SK-N-SH (cell line): ENCODE measurements at regions not wholly inside any gene's neighbourhood (a gene's known extent, or its start where the extent isn't known, plus 50 kb on each side); places are given as distances from the start of the nearest gene placed in this dataset.

ENCODE experiments used
- CTCF ChIA-PET: fragments of 300-600, 350-600 bp; formaldehyde crosslinking; extraction: SDS; loops from one replicate; lab custom pipeline; 2021; lab: Yijun Ruan, JAX
- POLR2A ChIA-PET: fragments of 350-600 bp; sonication (Branson Sonifier 250); formaldehyde crosslinking; extraction: SDS; loops from one replicate; lab custom pipeline; 2020; ENCODE audit warnings: antibody characterized with exemption, inconsistent platforms; lab: Yijun Ruan, JAX
- DNase-seq: peaks from one replicate; pipeline ENCODE4 v3.0.0; 2012
- H2AFZ ChIP-seq: fragments of 200-600 bp; sonication (generic); 2 replicates; pipeline ENCODE4 v1.8.1; 2016; ENCODE audit warnings: antibody characterized with exemption, mild to moderate bottlenecking, low read depth
- H3F3A ChIP-seq: fragments of 200-600 bp; sonication (generic); replicated peaks from 2 replicates; pipeline ENCODE3; 2016; ENCODE audit warnings: antibody characterized with exemption, mild to moderate bottlenecking; ENCODE audit not compliant: insufficient read depth
- H3K27ac ChIP-seq, 2 experiments: fragments of 200-500 bp in 1 of 2; fragments of 200-600 bp in 1 of 2; sonication (Bioruptor generic) in 1 of 2; sonication (generic), shearing (Covaris generic) in 1 of 2; 2 replicates each; pipeline versions ENCODE4 v1.5.1 to v1.6.1; 2014 to 2016; ENCODE audit warnings: low read depth in 2 of 2, inconsistent platforms in 1 of 2, low read length in 1 of 2, mild to moderate bottlenecking in 1 of 2, mixed read lengths in 1 of 2
- H3K27me3 ChIP-seq: fragments of 200-600 bp; sonication (generic), shearing (Covaris generic); 2 replicates; pipeline ENCODE4 v1.6.1; 2016; ENCODE audit warnings: mixed run types; ENCODE audit not compliant: insufficient read depth
- H3K36me3 ChIP-seq, 2 experiments: fragments of 200-500 bp in 1 of 2; fragments of 200-600 bp in 1 of 2; sonication (Bioruptor generic) in 1 of 2; sonication (generic) in 1 of 2; replicated peaks in 1 of 2; 2 replicates each; pipeline versions ENCODE3 to v1.5.1; 2014 to 2016; ENCODE audit warnings: low read length in 1 of 2, mild to moderate bottlenecking in 1 of 2; ENCODE audit not compliant: insufficient read depth in 2 of 2, control insufficient read depth in 1 of 2
- H3K4me1 ChIP-seq, 2 experiments: fragments of 200-500 bp in 1 of 2; fragments of 200-600 bp in 1 of 2; sonication (Bioruptor generic) in 1 of 2; sonication (generic), shearing (Covaris generic) in 1 of 2; 2 replicates each; pipeline versions ENCODE4 v1.5.1 to v1.6.1; 2014 to 2016; ENCODE audit warnings: low read depth in 1 of 2, low read length in 1 of 2, mixed run types in 1 of 2; ENCODE audit not compliant: insufficient read depth in 2 of 2, control insufficient read depth in 1 of 2
- H3K4me2 ChIP-seq: fragments of 200-600 bp; sonication (generic), shearing (Covaris generic); 2 replicates; pipeline ENCODE4 v1.6.1; 2017; ENCODE audit warnings: mixed run types
- H3K4me3 ChIP-seq, 2 experiments: fragments of 200-500 bp in 1 of 2; fragments of 200-600 bp in 1 of 2; sonication (Bioruptor generic) in 1 of 2; sonication (generic), shearing (Covaris generic) in 1 of 2; 2 replicates each; pipeline versions ENCODE4 v1.5.1 to v1.8.1; 2014 to 2016; ENCODE audit warnings: low read depth in 2 of 2, inconsistent platforms in 1 of 2, low read length in 1 of 2, mild to moderate bottlenecking in 1 of 2, mixed read lengths in 1 of 2, moderate library complexity in 1 of 2
- H3K79me2 ChIP-seq: fragments of 200-600 bp; sonication (generic); 2 replicates; pipeline ENCODE4 v1.8.1; 2017; ENCODE audit warnings: mild to moderate bottlenecking; ENCODE audit not compliant: insufficient read depth
- H3K9ac ChIP-seq: fragments of 200-600 bp; sonication (generic); 2 replicates; pipeline ENCODE4 v1.6.1; 2017; ENCODE audit warnings: mixed run types
- H3K9me2 ChIP-seq: fragments of 200-600 bp; sonication (generic); 2 replicates; pipeline ENCODE4 v1.6.1; 2017; ENCODE audit warnings: mixed run types
- H3K9me3 ChIP-seq: fragments of 200-600 bp; sonication (generic); 2 replicates; pipeline ENCODE4 v1.6.1; 2017; ENCODE audit warnings: mixed run types, mild to moderate bottlenecking, moderate library complexity
- H4K20me1 ChIP-seq: fragments of 200-600 bp; sonication (generic); 2 replicates; pipeline ENCODE4 v1.6.1; 2017; ENCODE audit warnings: mild to moderate bottlenecking, mixed run types; ENCODE audit not compliant: insufficient read depth
- CHD2 ChIP-seq: fragments of 150-350 bp; IDR thresholded peaks from 2 replicates; pipeline ENCODE4 v1.6.1; 2018; ENCODE audit warnings: low read length; ENCODE audit not compliant: partially characterized antibody
- CTCF ChIP-seq: fragments of 200-600 bp; sonication (generic); IDR thresholded peaks from 2 replicates; pipeline ENCODE4 v1.6.1; 2017; ENCODE audit warnings: antibody characterized with exemption, mild to moderate bottlenecking, moderate library complexity
- EP300 ChIP-seq, 2 experiments: IDR thresholded peaks; 2 replicates each; pipeline versions ENCODE4 v1.4.0 to v1.6.1; 2012; ENCODE audit warnings: borderline replicate concordance in 1 of 2, low read depth in 1 of 2, low read length in 1 of 2
- FOXJ3 ChIP-seq: sonication (generic); formaldehyde crosslinking; IDR thresholded peaks from 2 replicates; pipeline ENCODE4 v1.5.1; 2020; ENCODE audit warnings: mild to moderate bottlenecking, missing genetic modification reagents
- FOXM1 ChIP-seq: IDR thresholded peaks from 2 replicates; pipeline ENCODE4 v1.4.0; 2012; ENCODE audit warnings: low read depth, mild to moderate bottlenecking
- GATA2 ChIP-seq: sonication (generic); formaldehyde crosslinking; IDR thresholded peaks from 2 replicates; pipeline ENCODE4 v1.5.0; 2020; ENCODE audit warnings: mild to moderate bottlenecking, missing genetic modification reagents
- JUND ChIP-seq: IDR thresholded peaks from 2 replicates; pipeline ENCODE4 v1.4.0; 2012
- MEF2A ChIP-seq: IDR thresholded peaks from 2 replicates; pipeline ENCODE4 v1.4.0; 2012; ENCODE audit warnings: low read depth, borderline replicate concordance
- NFIC ChIP-seq: IDR thresholded peaks from 2 replicates; pipeline ENCODE4 v1.4.0; 2012; ENCODE audit warnings: borderline replicate concordance
- POLR2AphosphoS5 ChIP-seq: IDR thresholded peaks from 2 replicates; pipeline ENCODE4 v1.6.1; 2012; ENCODE audit warnings: low read depth, low read length
- RAD21 ChIP-seq: IDR thresholded peaks from 2 replicates; pipeline ENCODE4 v1.6.1; 2012; ENCODE audit warnings: mild to moderate bottlenecking, low read length
- RCOR1 ChIP-seq: fragments of 150-350 bp; IDR thresholded peaks from 2 replicates; pipeline ENCODE4 v1.6.1; 2017; ENCODE audit warnings: antibody characterized with exemption, low read length
- RFX5 ChIP-seq: IDR thresholded peaks from 2 replicates; pipeline ENCODE4 v1.6.1; 2012; ENCODE audit warnings: mild to moderate bottlenecking, improper control_type of control experiment, low read length
- RXRA ChIP-seq: IDR thresholded peaks from 2 replicates; pipeline ENCODE4 v1.4.0; 2012; ENCODE audit warnings: low read depth, mild to moderate bottlenecking, borderline replicate concordance
- SIN3A ChIP-seq: IDR thresholded peaks from 2 replicates; pipeline ENCODE4 v1.6.1; 2012; ENCODE audit warnings: low read depth, mild to moderate bottlenecking, low read length, moderate library complexity, borderline replicate concordance
- TCF12 ChIP-seq: IDR thresholded peaks from 2 replicates; pipeline ENCODE4 v1.4.0; 2012
- TEAD4 ChIP-seq: IDR thresholded peaks from 2 replicates; pipeline ENCODE4 v1.4.0; 2012; ENCODE audit warnings: mild to moderate bottlenecking, borderline replicate concordance; ENCODE audit not compliant: insufficient read depth
- USF1 ChIP-seq: IDR thresholded peaks from 2 replicates; pipeline ENCODE4 v1.4.0; 2012; ENCODE audit warnings: low read depth, borderline replicate concordance
- ZBTB33 ChIP-seq: IDR thresholded peaks from 2 replicates; pipeline ENCODE4 v1.4.0; 2012; ENCODE audit warnings: low read depth, borderline replicate concordance
- WGBS: methylation state at CpG from one replicate; pipeline ENCODE4 v1.1.6; 2017; ENCODE audit warnings: low lambda C conversion rate; 5-methylcytosine and 5-hydroxymethylcytosine counted together
- TF ChIP-seq, protein P1 (sequence below): fragments of 150-350 bp; IDR thresholded peaks from 2 replicates; pipeline ENCODE4 v1.6.1; 2016; ENCODE audit warnings: mild to moderate bottlenecking, low read depth, low read length

DNA sequence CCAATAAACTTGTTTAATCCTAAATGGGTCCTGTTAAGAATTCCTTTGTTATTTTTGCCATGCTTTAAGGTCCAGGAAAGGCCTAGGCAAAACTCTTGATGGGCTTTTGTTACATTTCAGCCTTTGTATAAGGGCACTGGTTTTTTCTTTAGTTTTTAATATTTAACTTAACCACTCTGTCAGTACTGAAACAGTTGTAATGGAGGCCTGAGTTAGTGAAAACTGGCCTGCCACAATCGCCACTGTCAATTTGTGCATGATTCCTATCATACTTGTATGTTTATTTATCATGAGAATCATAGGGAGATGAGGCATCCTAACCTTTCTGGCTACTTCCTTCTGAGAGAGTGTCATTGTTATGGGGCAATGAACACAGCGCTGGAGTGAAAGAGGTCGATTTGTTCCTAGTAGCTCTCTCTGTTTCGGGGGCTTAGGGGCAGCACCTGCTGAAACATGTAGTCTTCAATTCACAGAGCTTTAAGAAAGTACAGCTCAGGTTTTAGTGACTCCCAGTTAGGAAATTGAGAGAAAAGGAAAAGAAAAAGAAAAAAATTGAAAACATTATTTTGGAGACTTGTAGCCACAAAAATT, 393.8 kb upstream of the FSTL5 start:
- TF ChIP-seq MEF2A (no peak), ZBTB33 (no peak), RXRA (no peak), JUND (no peak), USF1 (no peak), FOXJ3 (no peak), NFIC (no peak), CHD2 (no peak), RFX5 (no peak), RAD21 (no peak), POLR2AphosphoS5 (no peak), EP300 (IDR thresholded peaks at IDR 0.05; ENCODE audit: borderline replicate concordance in 1 of 2, low read depth in 1 of 2, low read length in 1 of 2) (no peak), FOXM1 (no peak), TCF12 (no peak), RCOR1 (no peak)
- ChIA-PET CTCF (interaction anchor here (1.6 kb wide), 1 partner anchor 18 kb away, joined by 3 read pairs; no protein-coding TSS in a partner anchor), POLR2A (no interaction called here)
- WGBS, result 4% methylated on average over 4 of the region's 4 CpGs
- no peak for DNase-seq
- Histone ChIP-seq H3K27me3 (no peaks in the 10 kb centered on the region), H3K4me2 (no peak overlapping the region), H3K4me3 (no peak overlapping the region), H3K36me3 (no peaks in the 10 kb centered on the region), H3K9ac (no peak overlapping the region), H2AFZ (no peak overlapping the region), H4K20me1 (no peaks in the 10 kb centered on the region), H3K79me2 (no peaks in the 10 kb centered on the region), H3F3A (no peaks in the 10 kb centered on the region), H3K9me3 (no peaks in the 10 kb centered on the region), H3K27ac (no peak overlapping the region), H3K9me2 (no peaks in the 10 kb centered on the region), H3K4me1 (no peaks in the 10 kb centered on the region)

DNA sequence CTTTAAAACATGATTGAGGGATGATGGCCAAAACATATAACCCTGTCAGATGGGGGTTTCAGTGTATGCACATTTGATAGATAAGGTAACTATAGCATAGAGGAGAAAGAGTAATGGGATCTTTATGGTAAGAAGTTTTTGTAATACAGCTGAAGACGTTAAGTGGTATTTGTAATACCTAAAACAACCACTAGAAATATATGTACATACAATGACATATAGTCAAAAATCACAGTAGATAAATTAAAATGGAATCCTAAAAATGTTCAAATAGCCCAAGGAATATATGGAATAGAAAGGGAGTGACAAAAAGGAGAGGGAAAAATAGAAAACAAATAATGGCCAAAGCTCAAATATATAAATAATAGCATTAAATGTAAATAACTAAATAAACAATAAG, 371.3 kb upstream of the FSTL5 start:
- 0% methylated on average over 1 of the region's 1 CpG for WGBS
- Histone ChIP-seq H2AFZ (no peak overlapping the region), H3K27ac (no peak overlapping the region), H3K9ac (no peak overlapping the region)
- TF ChIP-seq, protein P1, sequence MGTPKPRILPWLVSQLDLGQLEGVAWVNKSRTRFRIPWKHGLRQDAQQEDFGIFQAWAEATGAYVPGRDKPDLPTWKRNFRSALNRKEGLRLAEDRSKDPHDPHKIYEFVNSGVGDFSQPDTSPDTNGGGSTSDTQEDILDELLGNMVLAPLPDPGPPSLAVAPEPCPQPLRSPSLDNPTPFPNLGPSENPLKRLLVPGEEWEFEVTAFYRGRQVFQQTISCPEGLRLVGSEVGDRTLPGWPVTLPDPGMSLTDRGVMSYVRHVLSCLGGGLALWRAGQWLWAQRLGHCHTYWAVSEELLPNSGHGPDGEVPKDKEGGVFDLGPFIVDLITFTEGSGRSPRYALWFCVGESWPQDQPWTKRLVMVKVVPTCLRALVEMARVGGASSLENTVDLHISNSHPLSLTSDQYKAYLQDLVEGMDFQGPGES, result no peak
- TF ChIP-seq SIN3A, result no peak
- TF ChIP-seq TEAD4, result no peak
- TF ChIP-seq GATA2 (CRISPR knock-in tag), result no peak
- TF ChIP-seq ZBTB33, result no peak
- TF ChIP-seq CTCF, result peak; percentile 39
- TF ChIP-seq MEF2A, result no peak
- TF ChIP-seq, all 33 proteins: peak for 1
- CTCF ChIA-PET, result interaction anchor here (1.2 to 1.6 kb wide), 2 partner anchors 8 to 38 kb away, joined by 4 to 7 read pairs; no protein-coding TSS in a partner anchor
- POLR2A ChIA-PET, result no interaction called here
- H3K79me2 ChIP-seq, result no peaks in the 10 kb centered on the region
- no peaks in the 10 kb centered on the region for H3K9me3 ChIP-seq
- H3K36me3 ChIP-seq, result no peaks in the 10 kb centered on the region
- no peaks in the 10 kb centered on the region for H3F3A ChIP-seq
- no peaks in the 10 kb centered on the region for H4K20me1 ChIP-seq
- H3K4me2 ChIP-seq, result no peak overlapping the region
- H3K4me3 ChIP-seq, result no peak overlapping the region
- peaks cover 8% of the 10 kb centered on the region; the same call in 1 of the 2 replicates for H3K27me3 ChIP-seq
- H3K9me2 ChIP-seq, result no peaks in the 10 kb centered on the region
- no peaks in the 10 kb centered on the region for H3K4me1 ChIP-seq
- no peak for DNase-seq
